H1 (cell line): ENCODE measurements at regions not wholly inside any gene's neighbourhood (a gene's known extent, or its start where the extent isn't known, plus 50 kb on each side); places are given as distances from the start of the nearest gene placed in this dataset.

Experiments
- CTCF ChIP-seq, 3 experiments: IDR thresholded peaks; 1 replicate in 2 of 3; 2 replicates in 1 of 3; pipeline versions ENCODE4 v1.5.1 to v1.6.1; 2011; ENCODE audit warnings: low read length in 3 of 3, mild to moderate bottlenecking in 3 of 3, inconsistent platforms in 2 of 3, low read depth in 1 of 3, moderate library complexity in 1 of 3; ENCODE audit not compliant: insufficient read depth in 1 of 3; ENCODE audit errors: control extremely low read depth in 1 of 3
- POU5F1 ChIP-seq: IDR thresholded peaks from 2 replicates; pipeline ENCODE4 v1.6.1; 2011; ENCODE audit warnings: low read depth, mild to moderate bottlenecking, low read length, moderate library complexity
- ZNF274 ChIP-seq: IDR thresholded peaks from 2 replicates; pipeline ENCODE4 v1.7.0; 2012; ENCODE audit warnings: low read length, borderline replicate concordance; ENCODE audit errors: extremely low read depth

GRCh38 chr4:129970801-129971200 lies 874.8 kb downstream of the C4orf33 start:
- TF ChIP-seq CTCF (IDR thresholded peaks at IDR 0.05; ENCODE audit: control extremely low read depth in 1 of 3, insufficient read depth in 1 of 3, low read depth in 1 of 3, low read length in 3 of 3), result no peak
- no peak for TF ChIP-seq POU5F1
- no peak for TF ChIP-seq ZNF274
